ENCODE measurements at regions not wholly inside any gene's neighbourhood (a gene's known extent, or its start where the extent isn't known, plus 50 kb on each side); places are given as distances from the start of the nearest gene placed in this dataset.

DNA sequence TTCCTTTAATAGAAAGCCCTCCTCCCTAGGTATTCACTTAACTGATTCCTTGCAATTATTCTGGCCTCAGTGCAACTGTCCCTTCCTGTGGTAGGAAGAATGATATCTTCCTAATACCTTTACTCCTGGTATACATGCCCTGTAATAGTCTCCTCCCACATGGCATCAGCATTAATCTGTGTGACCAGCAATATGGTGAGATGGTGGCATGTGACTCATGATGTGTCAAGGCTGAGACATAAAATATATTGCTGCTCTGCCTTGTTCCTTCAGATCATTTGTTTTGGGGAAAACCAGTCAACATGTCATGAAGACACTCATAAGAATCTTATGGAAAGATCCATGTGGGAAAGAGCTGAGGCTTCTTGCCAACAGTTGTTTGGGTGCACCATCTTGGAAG lies 149.1 kb upstream of the TRPM3 start:
- H3K4me1 Mint-ChIP-seq (ENCODE audit: low read depth, unreplicated experiment): no peaks in the 10 kb centered on the region
- Histone ChIP-seq H4K20me1 (ENCODE audit: insufficient read depth, low read length) (no peaks in the 10 kb centered on the region), H3K4me3 (ENCODE audit: insufficient read depth, low read depth, low read length) (no peak overlapping the region), H3K27ac (ENCODE audit: low read depth, low read length) (no peak overlapping the region), H3K4me2 (ENCODE audit: low read length) (no peak overlapping the region), H3K36me3 (ENCODE audit: insufficient read depth, low read length) (no peaks in the 10 kb centered on the region), H3K9ac (ENCODE audit: low read length) (no peak overlapping the region), H3K4me1 (ENCODE audit: insufficient read depth, low read length) (no peaks in the 10 kb centered on the region), H3K9me3 (ENCODE audit: insufficient read depth, low read depth, low read length) (no peaks in the 10 kb centered on the region), H2AFZ (ENCODE audit: low read depth, low read length) (no peak overlapping the region), H3K79me2 (ENCODE audit: insufficient read depth, low read length) (no peaks in the 10 kb centered on the region), H3K27me3 (ENCODE audit: insufficient read depth, low read length) (no peaks in the 10 kb centered on the region)
- TF ChIP-seq EZH2 (IDR thresholded peaks at IDR 0.05; ENCODE audit: insufficient read depth, low read length): no peak
- TF ChIP-seq, protein P1, sequence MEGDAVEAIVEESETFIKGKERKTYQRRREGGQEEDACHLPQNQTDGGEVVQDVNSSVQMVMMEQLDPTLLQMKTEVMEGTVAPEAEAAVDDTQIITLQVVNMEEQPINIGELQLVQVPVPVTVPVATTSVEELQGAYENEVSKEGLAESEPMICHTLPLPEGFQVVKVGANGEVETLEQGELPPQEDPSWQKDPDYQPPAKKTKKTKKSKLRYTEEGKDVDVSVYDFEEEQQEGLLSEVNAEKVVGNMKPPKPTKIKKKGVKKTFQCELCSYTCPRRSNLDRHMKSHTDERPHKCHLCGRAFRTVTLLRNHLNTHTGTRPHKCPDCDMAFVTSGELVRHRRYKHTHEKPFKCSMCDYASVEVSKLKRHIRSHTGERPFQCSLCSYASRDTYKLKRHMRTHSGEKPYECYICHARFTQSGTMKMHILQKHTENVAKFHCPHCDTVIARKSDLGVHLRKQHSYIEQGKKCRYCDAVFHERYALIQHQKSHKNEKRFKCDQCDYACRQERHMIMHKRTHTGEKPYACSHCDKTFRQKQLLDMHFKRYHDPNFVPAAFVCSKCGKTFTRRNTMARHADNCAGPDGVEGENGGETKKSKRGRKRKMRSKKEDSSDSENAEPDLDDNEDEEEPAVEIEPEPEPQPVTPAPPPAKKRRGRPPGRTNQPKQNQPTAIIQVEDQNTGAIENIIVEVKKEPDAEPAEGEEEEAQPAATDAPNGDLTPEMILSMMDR (IDR thresholded peaks at IDR 0.05; ENCODE audit: insufficient read depth, low read depth, low read length): no peak
- no peaks in the 10 kb centered on the region for H3K36me3 Mint-ChIP-seq (ENCODE audit: low read depth, unreplicated experiment)
- no peaks in the 10 kb centered on the region for H3K27me3 Mint-ChIP-seq (ENCODE audit: low read depth, unreplicated experiment)
- no peak overlapping the region for H3K27ac Mint-ChIP-seq (ENCODE audit: unreplicated experiment)
- H3K4me3 Mint-ChIP-seq (ENCODE audit: unreplicated experiment): no peak overlapping the region
- DNase-seq (ENCODE audit: low read depth): no peak
- H3K9me3 Mint-ChIP-seq (ENCODE audit: unreplicated experiment): peaks cover 4% of the 10 kb centered on the region
- no peak for FAIRE-seq

DNA sequence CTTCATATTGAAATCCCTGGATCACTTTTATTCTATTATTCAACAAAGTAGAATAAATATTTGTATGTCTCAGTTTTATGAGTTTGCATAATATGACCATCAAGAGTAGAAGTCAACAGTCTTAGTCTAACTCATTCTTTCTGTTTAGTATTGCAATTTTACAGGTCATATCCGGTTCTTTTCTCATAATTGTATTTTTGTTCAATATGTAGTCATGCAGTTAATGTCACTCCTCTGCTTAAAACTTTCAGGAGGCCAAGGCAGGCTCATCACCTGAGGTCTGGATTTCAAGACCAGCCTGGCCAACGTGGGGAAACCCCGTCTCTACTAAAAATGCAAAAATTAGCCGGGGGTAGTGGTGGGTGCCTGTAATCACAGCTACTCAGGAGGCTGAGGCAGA lies 148.4 kb upstream of the TRPM3 start:
- no peaks in the 10 kb centered on the region for H3K4me1 ChIP-seq (ENCODE audit: insufficient read depth, low read length)
- TF ChIP-seq, protein P1 (IDR thresholded peaks at IDR 0.05; ENCODE audit: insufficient read depth, low read depth, low read length): no peak
- TF ChIP-seq EZH2 (IDR thresholded peaks at IDR 0.05; ENCODE audit: insufficient read depth, low read length): no peak
- no peaks in the 10 kb centered on the region for H3K27me3 ChIP-seq (ENCODE audit: insufficient read depth, low read length)
- no peaks in the 10 kb centered on the region for H3K9me3 ChIP-seq (ENCODE audit: insufficient read depth, low read depth, low read length)
- Mint-ChIP-seq H3K36me3 (ENCODE audit: low read depth, unreplicated experiment) (no peaks in the 10 kb centered on the region), H3K4me1 (ENCODE audit: low read depth, unreplicated experiment) (no peaks in the 10 kb centered on the region), H3K27ac (ENCODE audit: unreplicated experiment) (no peak overlapping the region), H3K9me3 (ENCODE audit: unreplicated experiment) (peaks cover 4% of the 10 kb centered on the region), H3K4me3 (ENCODE audit: unreplicated experiment) (no peak overlapping the region), H3K27me3 (ENCODE audit: low read depth, unreplicated experiment) (no peaks in the 10 kb centered on the region)
- H3K79me2 ChIP-seq (ENCODE audit: insufficient read depth, low read length): no peaks in the 10 kb centered on the region
- H3K4me2 ChIP-seq (ENCODE audit: low read length): no peak overlapping the region
- H2AFZ ChIP-seq (ENCODE audit: low read depth, low read length): no peak overlapping the region
- no peak overlapping the region for H3K4me3 ChIP-seq (ENCODE audit: insufficient read depth, low read depth, low read length)
- H3K27ac ChIP-seq (ENCODE audit: low read depth, low read length): no peak overlapping the region
- FAIRE-seq (no peak), DNase-seq (ENCODE audit: low read depth) (no peak)
- H3K36me3 ChIP-seq (ENCODE audit: insufficient read depth, low read length): no peaks in the 10 kb centered on the region
- H4K20me1 ChIP-seq (ENCODE audit: insufficient read depth, low read length): no peaks in the 10 kb centered on the region
- no peak overlapping the region for H3K9ac ChIP-seq (ENCODE audit: low read length)

DNA sequence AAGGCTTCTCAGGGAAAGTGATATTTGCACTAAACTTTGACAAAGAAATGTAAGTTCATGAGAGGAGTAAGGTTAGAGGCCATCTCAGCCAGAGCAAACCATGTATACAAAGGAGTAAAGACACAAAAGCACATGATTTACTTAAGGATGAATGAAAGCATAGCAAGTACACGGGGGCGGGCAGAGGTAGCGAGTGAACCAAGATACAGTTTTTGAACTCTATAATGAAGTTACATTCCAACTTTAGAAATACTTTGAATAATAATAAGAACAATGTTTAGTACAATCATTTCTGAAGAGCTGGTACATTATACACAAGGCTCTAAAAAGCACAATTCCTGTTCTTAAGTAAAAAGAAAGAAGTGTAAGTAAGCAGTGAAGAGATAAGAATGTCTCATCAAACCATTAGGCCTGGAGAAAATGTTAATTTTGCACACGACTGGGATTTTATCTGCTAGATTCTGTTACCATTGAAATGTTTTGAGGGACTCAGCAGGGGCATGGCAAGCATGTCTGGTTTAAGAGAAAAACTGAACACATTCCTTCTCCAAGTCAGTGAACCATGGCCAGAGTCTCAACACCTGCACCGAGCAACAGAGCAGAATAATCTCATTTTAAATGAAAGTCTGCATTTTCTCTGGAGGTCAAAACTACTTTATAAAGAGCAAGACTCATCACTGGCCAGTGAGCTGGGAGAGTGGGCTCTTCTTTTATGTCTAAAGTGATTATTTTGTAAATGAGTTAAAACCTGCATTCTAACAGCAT lies 147.6 kb upstream of the TRPM3 start:
- H3K27me3 Mint-ChIP-seq (ENCODE audit: low read depth, unreplicated experiment): no peaks in the 10 kb centered on the region
- no peaks in the 10 kb centered on the region for H3K4me1 ChIP-seq (ENCODE audit: insufficient read depth, low read length)
- no peaks in the 10 kb centered on the region for H3K79me2 ChIP-seq (ENCODE audit: insufficient read depth, low read length)
- no peak overlapping the region for H3K4me2 ChIP-seq (ENCODE audit: low read length)
- FAIRE-seq: no peak
- H3K4me1 Mint-ChIP-seq (ENCODE audit: low read depth, unreplicated experiment): no peaks in the 10 kb centered on the region
- no peak overlapping the region for H3K9ac ChIP-seq (ENCODE audit: low read length)
- H3K36me3 Mint-ChIP-seq (ENCODE audit: low read depth, unreplicated experiment): no peaks in the 10 kb centered on the region
- no peak for DNase-seq (ENCODE audit: low read depth)
- H3K27ac Mint-ChIP-seq (ENCODE audit: unreplicated experiment): no peak overlapping the region
- no peak overlapping the region for H2AFZ ChIP-seq (ENCODE audit: low read depth, low read length)
- no peak overlapping the region for H3K27ac ChIP-seq (ENCODE audit: low read depth, low read length)
- no peaks in the 10 kb centered on the region for H3K9me3 ChIP-seq (ENCODE audit: insufficient read depth, low read depth, low read length)
- no peak overlapping the region for H3K4me3 ChIP-seq (ENCODE audit: insufficient read depth, low read depth, low read length)
- peaks cover 4% of the 10 kb centered on the region for H3K9me3 Mint-ChIP-seq (ENCODE audit: unreplicated experiment)
- H4K20me1 ChIP-seq (ENCODE audit: insufficient read depth, low read length): no peaks in the 10 kb centered on the region
- no peaks in the 10 kb centered on the region for H3K36me3 ChIP-seq (ENCODE audit: insufficient read depth, low read length)
- TF ChIP-seq, protein P1 (IDR thresholded peaks at IDR 0.05; ENCODE audit: insufficient read depth, low read depth, low read length): no peak
- no peak for TF ChIP-seq EZH2 (IDR thresholded peaks at IDR 0.05; ENCODE audit: insufficient read depth, low read length)
- H3K27me3 ChIP-seq (ENCODE audit: insufficient read depth, low read length): no peaks in the 10 kb centered on the region
- H3K4me3 Mint-ChIP-seq (ENCODE audit: unreplicated experiment): no peak overlapping the region
